Gastrocnemius medialis (tissue), 4 donors: ENCODE measurements at regions not wholly inside any gene's neighbourhood (a gene's known extent, or its start where the extent isn't known, plus 50 kb on each side); places are given as distances from the start of the nearest gene placed in this dataset.

ENCODE experiments used
- CTCF ChIP-seq, 5 experiments: fragments of 450-650 bp in 3 of 5; fragments of 200-600 bp in 2 of 5; sonication (generic) in 2 of 5; IDR thresholded peaks in 4 of 5; conservative IDR thresholded peaks in 1 of 5; 1 replicate in 4 of 5; 2 replicates in 1 of 5; pipeline ENCODE4 v1.5.1; 2016 to 2019; ENCODE audit warnings: antibody characterized with exemption in 5 of 5, mild to moderate bottlenecking in 3 of 5, moderate library complexity in 3 of 5
- POLR2A ChIP-seq, 2 donors: fragments of 450-650 bp; IDR thresholded peaks; one replicate each; pipeline ENCODE4 v1.6.1; 2017; ENCODE audit warnings: antibody characterized with exemption in 2 of 2, mild to moderate bottlenecking in 2 of 2, moderate library complexity in 2 of 2

DNA sequence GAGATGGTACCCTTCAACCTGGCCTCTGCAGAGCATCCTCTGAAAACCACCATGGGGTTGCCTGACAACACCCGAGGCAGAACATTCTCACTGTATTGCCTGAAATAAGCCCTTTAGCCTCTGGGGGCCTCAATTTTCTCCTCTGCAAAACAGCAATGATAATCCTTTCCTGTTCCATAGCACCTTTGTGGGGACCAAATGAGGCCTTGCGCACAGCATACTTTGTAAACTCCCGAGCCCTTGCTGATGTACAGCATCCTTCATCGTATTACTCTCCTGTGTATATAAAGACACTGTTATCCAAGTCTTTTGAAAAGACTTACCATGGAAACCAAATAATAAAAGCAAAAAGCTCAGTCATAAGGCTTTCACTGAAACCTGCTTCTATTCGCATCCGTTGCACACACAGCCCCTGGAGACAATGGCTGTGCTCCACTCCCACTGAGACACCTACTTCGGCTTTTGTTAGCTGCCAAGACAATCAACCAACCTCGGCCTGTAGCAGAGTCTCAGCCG lies 276.0 kb downstream of the FOXO1 start:
- no peak for TF ChIP-seq CTCF (IDR thresholded peaks at IDR 0.05 in 4 of 5, conservative IDR thresholded peaks at IDR 0.05 in 1 of 5)
- no peak for TF ChIP-seq POLR2A (IDR thresholded peaks at IDR 0.05)
